MCF 10A (cell line): ENCODE measurements at regions not wholly inside any gene's neighbourhood (a gene's known extent, or its start where the extent isn't known, plus 50 kb on each side); places are given as distances from the start of the nearest gene placed in this dataset.

Experiments
- BruUV-seq: library from RNA; stranded (reverse); fragments of 400-500 nt; replicated peaks from 2 replicates; lab custom pipeline; 2021; lab: Mats Ljungman, UMichigan
- CTCF ChIA-PET: fragments of 300-600 bp; sonication (Branson Sonifier 250); formaldehyde crosslinking; extraction: SDS; loops from one replicate; lab custom pipeline; 2021; ENCODE audit warnings: antibody characterized with exemption, inconsistent platforms; lab: Yijun Ruan, JAX
- POLR2A ChIA-PET: fragments of 300-600, 350-650 bp; sonication (Branson Sonifier 250); formaldehyde crosslinking; extraction: SDS; loops from one replicate; lab custom pipeline; 2020; ENCODE audit warnings: antibody characterized with exemption, inconsistent platforms; lab: Yijun Ruan, JAX
- DNase-seq: peaks from one replicate; pipeline ENCODE4 v3.0.0-alpha.2; 2018; ENCODE audit not compliant: unreplicated experiment
- H3K27ac Mint-ChIP-seq: one replicate; pipeline ENCODE4 v1.8.0; 2022; ENCODE audit warnings: mild to moderate bottlenecking, low read depth, mixed read lengths; ENCODE audit not compliant: unreplicated experiment
- H3K27me3 Mint-ChIP-seq: one replicate; pipeline ENCODE4 v1.8.0; 2022; ENCODE audit warnings: mixed read lengths; ENCODE audit not compliant: insufficient read depth, unreplicated experiment
- H3K36me3 Mint-ChIP-seq: one replicate; pipeline ENCODE4 v1.8.0; 2022; ENCODE audit warnings: mild to moderate bottlenecking, moderate library complexity, mixed read lengths; ENCODE audit not compliant: insufficient read depth, unreplicated experiment
- H3K4me1 Mint-ChIP-seq: one replicate; pipeline ENCODE4 v1.8.0; 2022; ENCODE audit warnings: mixed read lengths; ENCODE audit not compliant: insufficient read depth, unreplicated experiment
- H3K4me3 Mint-ChIP-seq: one replicate; pipeline ENCODE4 v1.8.0; 2022; ENCODE audit warnings: mild to moderate bottlenecking, moderate library complexity, mixed read lengths; ENCODE audit not compliant: unreplicated experiment
- H3K9me3 Mint-ChIP-seq: one replicate; pipeline ENCODE4 v1.8.0; 2022; ENCODE audit warnings: mixed read lengths; ENCODE audit not compliant: unreplicated experiment
- CTCF ChIP-seq: fragments of 200-600 bp; IDR thresholded peaks from one replicate; pipeline ENCODE4 v1.8.0; 2022; ENCODE audit warnings: antibody characterized with exemption, mild to moderate bottlenecking; ENCODE audit not compliant: unreplicated experiment
- intact Hi-C: fragments of 100-400 bp; cut with micrococcal nuclease; formaldehyde crosslinking; loops from 2 replicates; pipeline ENCODE4 v1.14.1; 2022

- no peaks in the 10 kb centered on the region for H3K36me3 Mint-ChIP-seq
- ChIA-PET CTCF (interaction anchor here (1.5 kb wide), 1 partner anchor 12 kb away, joined by 6 read pairs; no protein-coding TSS in a partner anchor), POLR2A (interaction anchor here (0.6 kb wide), 1 partner anchor 96 kb away, joined by 3 read pairs; no protein-coding TSS in a partner anchor)
- no TSS peak for BruUV-seq
- H3K27me3 Mint-ChIP-seq: peaks cover 11% of the 10 kb centered on the region
- no peaks in the 10 kb centered on the region for H3K4me1 Mint-ChIP-seq
- no peak for DNase-seq
- intact Hi-C loops: no loop called here
- no peak for TF ChIP-seq CTCF
- H3K9me3 Mint-ChIP-seq: no peaks in the 10 kb centered on the region
- H3K4me3 Mint-ChIP-seq: no peak overlapping the region
- no peak overlapping the region for H3K27ac Mint-ChIP-seq
Measured at GRCh38 chr15:59905176-59905575, 98.9 kb upstream of the FOXB1 start.

- peaks cover 11% of the 10 kb centered on the region for H3K27me3 Mint-ChIP-seq
- no TSS peak for BruUV-seq
Measured at GRCh38 chr15:59904450-59905135, 99.5 kb upstream of the FOXB1 start.

GRCh38 chr15:59896663-59897074 lies 107.4 kb upstream of the FOXB1 start:
- peaks cover 9% of the 10 kb centered on the region for H3K4me1 Mint-ChIP-seq
- H3K27me3 Mint-ChIP-seq: peaks cover 11% of the 10 kb centered on the region
- no peaks in the 10 kb centered on the region for H3K36me3 Mint-ChIP-seq
- no peaks in the 10 kb centered on the region for H3K9me3 Mint-ChIP-seq
- intact Hi-C loops: no loop called here
- TF ChIP-seq CTCF: no peak
- ChIA-PET POLR2A (interaction anchor here (0.8 kb wide), 1 partner anchor 124 kb away, joined by 5 read pairs; no protein-coding TSS in a partner anchor), CTCF (interaction anchor here (0.7 to 2.4 kb wide), 3 partner anchors 9 to 231 kb away, joined by 3 to 6 read pairs (median 4); no protein-coding TSS in a partner anchor)
- H3K27ac Mint-ChIP-seq: no peak overlapping the region
- no peak for DNase-seq
- no TSS peak for BruUV-seq
- H3K4me3 Mint-ChIP-seq: no peak overlapping the region

More at GRCh38 chr15:59904450-59905135, 99.5 kb upstream of the FOXB1 start:
- ChIA-PET POLR2A (no interaction called here), CTCF (interaction anchor here (0.9 to 2.1 kb wide), 2 partner anchors 12 to 163 kb away, joined by 3 to 5 read pairs; no protein-coding TSS in a partner anchor)
- no peak for TF ChIP-seq CTCF
- H3K4me3 Mint-ChIP-seq: no peak overlapping the region
- H3K9me3 Mint-ChIP-seq: no peaks in the 10 kb centered on the region
- no peak for DNase-seq
- H3K4me1 Mint-ChIP-seq: no peaks in the 10 kb centered on the region
- no peaks in the 10 kb centered on the region for H3K36me3 Mint-ChIP-seq
- intact Hi-C loops: no loop called here
- H3K27ac Mint-ChIP-seq: no peak overlapping the region

GRCh38 chr15:59894835-59895234 lies 109.3 kb upstream of the FOXB1 start:
- Mint-ChIP-seq H3K27ac (no peak overlapping the region), H3K4me3 (no peak overlapping the region), H3K27me3 (no peaks in the 10 kb centered on the region), H3K4me1 (peaks cover 9% of the 10 kb centered on the region), H3K9me3 (no peaks in the 10 kb centered on the region), H3K36me3 (no peaks in the 10 kb centered on the region)
- intact Hi-C loops: no loop called here
- BruUV-seq: no TSS peak
- no peak for TF ChIP-seq CTCF
- ChIA-PET POLR2A (interaction anchor here (0.9 kb wide), 1 partner anchor 9 kb away, joined by 6 read pairs; no protein-coding TSS in a partner anchor), CTCF (interaction anchor here (0.7 to 1.4 kb wide), 3 partner anchors 11 to 59 kb away, joined by 3 to 4 read pairs (median 3); no protein-coding TSS in a partner anchor)
- DNase-seq: peak; percentile 13
